Endothelial cell (in vitro differentiated cells): ENCODE measurements at regions not wholly inside any gene's neighbourhood (a gene's known extent, or its start where the extent isn't known, plus 50 kb on each side); places are given as distances from the start of the nearest gene placed in this dataset.

ENCODE experiments used
- DNase-seq: peaks from one replicate; pipeline ENCODE4 v3.0.0; 2021; ENCODE audit warnings: low spot score
- H3K27ac Mint-ChIP-seq: one replicate; pipeline ENCODE4 v1.8.0; 2021; ENCODE audit warnings: mixed read lengths, inconsistent platforms; ENCODE audit not compliant: unreplicated experiment
- H3K27me3 Mint-ChIP-seq: one replicate; pipeline ENCODE4 v1.8.0; 2021; ENCODE audit warnings: mild to moderate bottlenecking, moderate library complexity, mixed read lengths, inconsistent platforms; ENCODE audit not compliant: unreplicated experiment
- H3K36me3 Mint-ChIP-seq: one replicate; pipeline ENCODE4 v1.8.0; 2021; ENCODE audit warnings: mild to moderate bottlenecking, low read depth, mixed read lengths, inconsistent platforms; ENCODE audit not compliant: unreplicated experiment
- H3K4me1 Mint-ChIP-seq: one replicate; pipeline ENCODE4 v1.8.0; 2021; ENCODE audit warnings: mild to moderate bottlenecking, mixed read lengths, inconsistent platforms; ENCODE audit not compliant: unreplicated experiment
- H3K4me3 Mint-ChIP-seq: one replicate; pipeline ENCODE4 v1.8.0; 2021; ENCODE audit warnings: mild to moderate bottlenecking, mixed read lengths, inconsistent platforms; ENCODE audit not compliant: unreplicated experiment
- H3K9me3 Mint-ChIP-seq: one replicate; pipeline ENCODE4 v1.8.0; 2021; ENCODE audit warnings: mixed read lengths, inconsistent platforms; ENCODE audit not compliant: unreplicated experiment
- TF ChIP-seq, protein P1 (sequence below): fragments of 200-600 bp; sonication (generic); IDR thresholded peaks from one replicate; pipeline ENCODE4 v1.5.0; 2021; ENCODE audit warnings: antibody characterized with exemption; ENCODE audit not compliant: unreplicated experiment

- Mint-ChIP-seq H3K9me3 (no peaks in the 10 kb centered on the region), H3K27ac (no peak overlapping the region), H3K36me3 (no peaks in the 10 kb centered on the region), H3K4me3 (no peak overlapping the region), H3K4me1 (no peaks in the 10 kb centered on the region), H3K27me3 (peaks cover 4% of the 10 kb centered on the region)
- no peak for DNase-seq
- TF ChIP-seq, protein P1, sequence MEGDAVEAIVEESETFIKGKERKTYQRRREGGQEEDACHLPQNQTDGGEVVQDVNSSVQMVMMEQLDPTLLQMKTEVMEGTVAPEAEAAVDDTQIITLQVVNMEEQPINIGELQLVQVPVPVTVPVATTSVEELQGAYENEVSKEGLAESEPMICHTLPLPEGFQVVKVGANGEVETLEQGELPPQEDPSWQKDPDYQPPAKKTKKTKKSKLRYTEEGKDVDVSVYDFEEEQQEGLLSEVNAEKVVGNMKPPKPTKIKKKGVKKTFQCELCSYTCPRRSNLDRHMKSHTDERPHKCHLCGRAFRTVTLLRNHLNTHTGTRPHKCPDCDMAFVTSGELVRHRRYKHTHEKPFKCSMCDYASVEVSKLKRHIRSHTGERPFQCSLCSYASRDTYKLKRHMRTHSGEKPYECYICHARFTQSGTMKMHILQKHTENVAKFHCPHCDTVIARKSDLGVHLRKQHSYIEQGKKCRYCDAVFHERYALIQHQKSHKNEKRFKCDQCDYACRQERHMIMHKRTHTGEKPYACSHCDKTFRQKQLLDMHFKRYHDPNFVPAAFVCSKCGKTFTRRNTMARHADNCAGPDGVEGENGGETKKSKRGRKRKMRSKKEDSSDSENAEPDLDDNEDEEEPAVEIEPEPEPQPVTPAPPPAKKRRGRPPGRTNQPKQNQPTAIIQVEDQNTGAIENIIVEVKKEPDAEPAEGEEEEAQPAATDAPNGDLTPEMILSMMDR, result no peak
These were observed 697.9 kb upstream of the ADAMTS16 start for GRCh38 chr5:4442221-4442620.

DNA sequence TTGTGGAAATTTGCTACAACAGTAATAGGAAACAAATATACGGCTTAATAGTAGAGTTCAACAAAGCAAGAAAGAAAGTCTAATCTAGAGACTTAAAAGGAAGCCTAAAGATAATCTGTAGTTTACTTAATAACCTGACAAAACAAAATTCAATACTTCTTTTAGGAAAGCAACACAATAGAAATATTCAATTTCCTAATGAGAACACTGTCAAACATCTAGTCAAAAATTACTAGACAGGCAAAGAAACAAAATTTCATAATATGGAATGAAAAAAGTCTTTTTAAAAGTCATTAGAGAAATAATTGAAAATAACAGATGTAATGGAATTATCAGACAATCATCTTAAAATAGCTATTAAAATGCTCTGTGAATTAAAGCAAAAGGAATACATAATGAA, 692.5 kb upstream of the ADAMTS16 start:
- no peaks in the 10 kb centered on the region for H3K36me3 Mint-ChIP-seq
- TF ChIP-seq, protein P1, result no peak

DNA sequence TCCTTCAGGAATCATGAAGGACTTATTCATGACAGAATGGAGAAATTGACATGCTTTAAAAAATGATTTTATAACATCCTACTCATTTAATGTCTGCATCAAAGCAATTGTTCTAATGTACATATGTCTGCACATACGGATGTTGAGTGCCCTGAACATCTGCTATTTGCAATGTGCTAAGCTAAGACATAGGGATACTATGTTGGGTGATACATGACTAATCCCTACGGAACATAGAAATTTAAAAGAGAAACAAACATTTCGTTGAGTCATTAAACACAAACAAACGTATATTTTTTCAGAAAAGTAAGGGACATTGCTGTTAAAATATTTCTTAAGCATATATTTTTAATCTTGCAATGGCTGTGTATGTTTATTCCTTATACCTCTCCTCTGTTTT, 686.5 kb upstream of the ADAMTS16 start:
- Mint-ChIP-seq H3K27ac (no peak overlapping the region), H3K4me3 (no peak overlapping the region), H3K9me3 (no peaks in the 10 kb centered on the region), H3K36me3 (no peaks in the 10 kb centered on the region), H3K27me3 (no peaks in the 10 kb centered on the region), H3K4me1 (no peaks in the 10 kb centered on the region)
- TF ChIP-seq, protein P1, result no peak
- no peak for DNase-seq

More for the DNA sequence above, 692.5 kb upstream of the ADAMTS16 start:
- no peak overlapping the region for H3K4me3 Mint-ChIP-seq
- H3K27ac Mint-ChIP-seq, result no peak overlapping the region
- H3K4me1 Mint-ChIP-seq, result no peaks in the 10 kb centered on the region
- H3K27me3 Mint-ChIP-seq, result no peaks in the 10 kb centered on the region
- no peak for DNase-seq
- H3K9me3 Mint-ChIP-seq, result no peaks in the 10 kb centered on the region

DNA sequence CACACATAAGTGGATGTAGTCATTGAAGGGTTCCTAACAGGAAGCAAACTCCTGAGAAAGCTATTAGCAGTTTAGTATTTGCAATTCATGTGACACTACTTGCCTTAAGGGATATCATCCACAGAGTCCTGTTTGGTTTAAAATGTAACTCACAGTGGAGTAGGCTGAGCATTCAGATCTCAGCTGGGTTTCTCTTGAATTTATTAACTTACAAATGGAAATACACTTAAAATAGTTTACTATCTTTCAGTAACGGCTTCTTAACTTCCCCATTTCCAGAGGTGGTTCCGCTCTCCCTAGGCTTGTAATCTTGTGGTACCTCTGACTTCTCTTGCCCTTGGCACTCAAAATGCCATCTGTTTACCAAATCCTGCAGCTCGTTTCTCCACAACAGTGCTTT, 660.7 kb upstream of the ADAMTS16 start:
- no peaks in the 10 kb centered on the region for H3K4me1 Mint-ChIP-seq
- H3K27ac Mint-ChIP-seq, result no peak overlapping the region
- no peak overlapping the region for H3K4me3 Mint-ChIP-seq
- H3K36me3 Mint-ChIP-seq, result no peaks in the 10 kb centered on the region
- no peaks in the 10 kb centered on the region for H3K27me3 Mint-ChIP-seq
- TF ChIP-seq, protein P1, result no peak
- no peak for DNase-seq
- H3K9me3 Mint-ChIP-seq, result peaks cover 5% of the 10 kb centered on the region

- no peak overlapping the region for H3K4me3 Mint-ChIP-seq
- TF ChIP-seq, protein P1, result no peak
- no peaks in the 10 kb centered on the region for H3K4me1 Mint-ChIP-seq
- no peaks in the 10 kb centered on the region for H3K27me3 Mint-ChIP-seq
- no peak overlapping the region for H3K27ac Mint-ChIP-seq
- H3K36me3 Mint-ChIP-seq, result no peaks in the 10 kb centered on the region
- no peak for DNase-seq
- peaks cover 5% of the 10 kb centered on the region for H3K9me3 Mint-ChIP-seq
These were observed 659.4 kb upstream of the ADAMTS16 start for GRCh38 chr5:4480528-4481349.
